GM12891 (cell line): ENCODE measurements at regions not wholly inside any gene's neighbourhood (a gene's known extent, or its start where the extent isn't known, plus 50 kb on each side); places are given as distances from the start of the nearest gene placed in this dataset.

ENCODE experiments used
- DNase-seq: peaks from one replicate; pipeline ENCODE4 v3.0.0; 2011; ENCODE audit warnings: low spot score; ENCODE audit not compliant: insufficient read length
- FAIRE-seq: peaks from 2 replicates; lab custom pipeline; 2011; peaks lifted over from hg19 to GRCh38; lab: Jason Lieb, UNC
- PAX5 ChIP-seq: IDR thresholded peaks from 2 replicates; pipeline ENCODE4 v1.6.1; 2011; ENCODE audit warnings: low read length, moderate library complexity, mild to moderate bottlenecking; ENCODE audit not compliant: insufficient read depth, severe bottlenecking
- POLR2A ChIP-seq: IDR thresholded peaks from 2 replicates; pipeline ENCODE4 v1.6.1; 2011; ENCODE audit warnings: low read depth, low read length, control low read depth
- POLR2AphosphoS5 ChIP-seq: IDR thresholded peaks from 2 replicates; pipeline ENCODE4 v1.6.1; 2011; ENCODE audit warnings: low read depth, low read length, control low read depth
- POU2F2 ChIP-seq: IDR thresholded peaks from 2 replicates; pipeline ENCODE4 v1.6.1; 2011; ENCODE audit warnings: low read depth, mild to moderate bottlenecking, control low read depth, low read length, moderate library complexity
- SPI1 ChIP-seq: IDR thresholded peaks from 2 replicates; pipeline ENCODE4 v1.6.1; 2011; ENCODE audit warnings: low read depth, low read length, control low read depth
- TAF1 ChIP-seq: IDR thresholded peaks from 2 replicates; pipeline ENCODE4 v1.6.1; 2011; ENCODE audit warnings: low read depth, low read length, control low read depth

- FAIRE-seq (no peak), DNase-seq (no peak)
Observed at GRCh38 chr20:62553136-62553837, 77.5 kb upstream of the GATA5 start.

GRCh38 chr20:62553838-62554161, 78.0 kb upstream of the GATA5 start:
- no peak for DNase-seq
- FAIRE-seq: no peak
- TF ChIP-seq POU2F2: no peak
- no peak for TF ChIP-seq PAX5
- no peak for TF ChIP-seq POLR2AphosphoS5
- TF ChIP-seq TAF1: no peak
- no peak for TF ChIP-seq SPI1
- TF ChIP-seq POLR2A: no peak

More at GRCh38 chr20:62553136-62553837, 77.5 kb upstream of the GATA5 start:
- TF ChIP-seq POLR2A (no peak), POLR2AphosphoS5 (no peak), SPI1 (no peak), PAX5 (no peak), POU2F2 (no peak), TAF1 (no peak)

GRCh38 chr20:62554214-62554897, 78.6 kb upstream of the GATA5 start:
- FAIRE-seq (no peak), DNase-seq (no peak)
- TF ChIP-seq POU2F2 (no peak), PAX5 (no peak), SPI1 (no peak), POLR2A (no peak), POLR2AphosphoS5 (no peak), TAF1 (no peak)

- no peak for TF ChIP-seq PAX5
- no peak for TF ChIP-seq POLR2A
- FAIRE-seq: no peak
- no peak for DNase-seq
Observed at GRCh38 chr20:62554898-62555641, 79.3 kb upstream of the GATA5 start.

GRCh38 chr20:62555642-62556420, 80.0 kb upstream of the GATA5 start:
- DNase-seq: no peak
- no peak for TF ChIP-seq POU2F2
- no peak for TF ChIP-seq POLR2A
- no peak for TF ChIP-seq POLR2AphosphoS5
- no peak for TF ChIP-seq PAX5
- TF ChIP-seq SPI1: no peak
- no peak for TF ChIP-seq TAF1
- FAIRE-seq: no peak

GRCh38 chr20:62557462-62557861, 81.7 kb upstream of the GATA5 start:
- no peak for DNase-seq

GRCh38 chr20:62557999-62558408, 82.2 kb upstream of the GATA5 start:
- DNase-seq (no peak), FAIRE-seq (no peak)
- TF ChIP-seq POLR2A: no peak

More at GRCh38 chr20:62557462-62557861, 81.7 kb upstream of the GATA5 start:
- TF ChIP-seq POLR2A: no peak
- TF ChIP-seq POU2F2: no peak
- no peak for TF ChIP-seq PAX5
- TF ChIP-seq POLR2AphosphoS5: no peak
- FAIRE-seq: no peak

GRCh38 chr20:62558779-62559178, 83.0 kb upstream of the GATA5 start:
- FAIRE-seq (no peak), DNase-seq (no peak)
- TF ChIP-seq POLR2A (no peak), SPI1 (no peak), TAF1 (no peak), PAX5 (no peak), POU2F2 (no peak), POLR2AphosphoS5 (no peak)

- DNase-seq: no peak
- FAIRE-seq: no peak
- TF ChIP-seq POLR2AphosphoS5: no peak
- TF ChIP-seq POLR2A: no peak
- TF ChIP-seq POU2F2: no peak
- no peak for TF ChIP-seq SPI1
- TF ChIP-seq TAF1: no peak
- no peak for TF ChIP-seq PAX5
Observed at GRCh38 chr20:62560162-62560561, 82.1 kb upstream of the SLCO4A1 start.
